Peyer's patch (tissue), 4 donors: ENCODE measurements at regions not wholly inside any gene's neighbourhood (a gene's known extent, or its start where the extent isn't known, plus 50 kb on each side); places are given as distances from the start of the nearest gene placed in this dataset.

Experiments used
- CTCF ChIP-seq, 6 experiments: fragments of 450-650 bp in 4 of 6; fragments of 200-600 bp in 2 of 6; sonication (generic) in 1 of 6; IDR thresholded peaks; one replicate each; pipeline ENCODE4 v1.5.1; 2017 to 2019; ENCODE audit warnings: antibody characterized with exemption in 6 of 6, mild to moderate bottlenecking in 3 of 6, moderate library complexity in 1 of 6
- POLR2A ChIP-seq, 2 donors: fragments of 450-650 bp; IDR thresholded peaks; one replicate each; pipeline ENCODE4 v1.5.1; 2017; ENCODE audit warnings: antibody characterized with exemption in 2 of 2, mild to moderate bottlenecking in 2 of 2, moderate library complexity in 2 of 2

GRCh38 chr17:54524501-54524900 is 376.2 kb upstream of the TOM1L1 start:
- TF ChIP-seq CTCF (IDR thresholded peaks at IDR 0.05) (no peak), POLR2A (IDR thresholded peaks at IDR 0.05) (no peak)
